ENCODE measurements at regions not wholly inside any gene's neighbourhood (a gene's known extent, or its start where the extent isn't known, plus 50 kb on each side); places are given as distances from the start of the nearest gene placed in this dataset.

- TF ChIP-seq CTCF (IDR thresholded peaks at IDR 0.05) (no peak), EZH2 (IDR thresholded peaks at IDR 0.05) (no peak)
These were observed 227.3 kb upstream of the BCHE start for GRCh38 chr3:166064476-166064875.
